A549 (cell line): ENCODE measurements at regions not wholly inside any gene's neighbourhood (a gene's known extent, or its start where the extent isn't known, plus 50 kb on each side); places are given as distances from the start of the nearest gene placed in this dataset.

Experiments
- CEBPB ChIP-seq, 2 experiments: fragments of >200 bp in 1 of 2; sonication (Bioruptor Twin) in 1 of 2; formaldehyde crosslinking in 1 of 2; IDR thresholded peaks; 2 replicates each; pipeline ENCODE4 v1.6.1; 2012 to 2016
- GATA3 ChIP-seq: IDR thresholded peaks from 2 replicates; pipeline ENCODE4 v1.6.1; 2012; ENCODE audit warnings: borderline replicate concordance
- HEYL ChIP-seq: fragments of 250-450 bp; sonication (Bioruptor Pico); IDR thresholded peaks from 2 replicates; pipeline ENCODE4 v1.8.0; 2021; ENCODE audit warnings: mild to moderate bottlenecking, moderate library complexity
- JUN ChIP-seq, 2 experiments: fragments of >200 bp; sonication (Bioruptor Twin); formaldehyde crosslinking; IDR thresholded peaks; 2 replicates in 1 of 2; 3 replicates in 1 of 2; pipeline ENCODE4 v1.6.1; 2016 to 2017
- JUNB ChIP-seq: fragments of >200 bp; sonication (Bioruptor Twin); formaldehyde crosslinking; IDR thresholded peaks from 2 replicates; pipeline ENCODE4 v1.6.1; 2016
- MAZ ChIP-seq: fragments of 150-350 bp; IDR thresholded peaks from 2 replicates; pipeline ENCODE4 v1.6.1; 2014; ENCODE audit warnings: antibody characterized with exemption, low read depth, low read length, borderline replicate concordance
- MYC ChIP-seq: IDR thresholded peaks from 2 replicates; pipeline ENCODE4 v1.6.1; 2012; ENCODE audit warnings: mild to moderate bottlenecking, inconsistent platforms, low read length, improper control_type of control experiment, borderline replicate concordance
- NFE2L2 ChIP-seq: fragments of 150-350 bp; conservative IDR thresholded peaks from 2 replicates; pipeline ENCODE4 v1.6.1; 2014; ENCODE audit warnings: low read length
- POLR2A ChIP-seq: IDR thresholded peaks from 2 replicates; pipeline ENCODE4 v1.6.1; 2012; ENCODE audit warnings: mild to moderate bottlenecking, low read length
- RARB ChIP-seq: fragments of 250-450 bp; sonication (Bioruptor Pico); IDR thresholded peaks from 2 replicates; pipeline ENCODE4 v1.8.0; 2021; ENCODE audit warnings: mild to moderate bottlenecking, moderate library complexity
- REST ChIP-seq: fragments of 200-600 bp; sonication (generic); IDR thresholded peaks from 2 replicates; pipeline ENCODE4 v1.6.1; 2016; ENCODE audit warnings: antibody characterized with exemption, mild to moderate bottlenecking, moderate library complexity
- SMC3 ChIP-seq: fragments of >200 bp; sonication (Bioruptor Twin); formaldehyde crosslinking; IDR thresholded peaks from 3 replicates; pipeline ENCODE4 v1.6.1; 2018; ENCODE audit warnings: inconsistent platforms
- TF ChIP-seq, protein P1 (sequence below): fragments of >200 bp; sonication (Bioruptor Twin); formaldehyde crosslinking; IDR thresholded peaks from 3 replicates; pipeline ENCODE4 v1.5.1; 2016
- TF ChIP-seq, protein P2 (sequence below): IDR thresholded peaks from 2 replicates; pipeline ENCODE4 v1.6.1; 2012

GRCh38 chr10:4254101-4254994, 469.3 kb upstream of the KLF6 start:
- TF ChIP-seq, protein P1, sequence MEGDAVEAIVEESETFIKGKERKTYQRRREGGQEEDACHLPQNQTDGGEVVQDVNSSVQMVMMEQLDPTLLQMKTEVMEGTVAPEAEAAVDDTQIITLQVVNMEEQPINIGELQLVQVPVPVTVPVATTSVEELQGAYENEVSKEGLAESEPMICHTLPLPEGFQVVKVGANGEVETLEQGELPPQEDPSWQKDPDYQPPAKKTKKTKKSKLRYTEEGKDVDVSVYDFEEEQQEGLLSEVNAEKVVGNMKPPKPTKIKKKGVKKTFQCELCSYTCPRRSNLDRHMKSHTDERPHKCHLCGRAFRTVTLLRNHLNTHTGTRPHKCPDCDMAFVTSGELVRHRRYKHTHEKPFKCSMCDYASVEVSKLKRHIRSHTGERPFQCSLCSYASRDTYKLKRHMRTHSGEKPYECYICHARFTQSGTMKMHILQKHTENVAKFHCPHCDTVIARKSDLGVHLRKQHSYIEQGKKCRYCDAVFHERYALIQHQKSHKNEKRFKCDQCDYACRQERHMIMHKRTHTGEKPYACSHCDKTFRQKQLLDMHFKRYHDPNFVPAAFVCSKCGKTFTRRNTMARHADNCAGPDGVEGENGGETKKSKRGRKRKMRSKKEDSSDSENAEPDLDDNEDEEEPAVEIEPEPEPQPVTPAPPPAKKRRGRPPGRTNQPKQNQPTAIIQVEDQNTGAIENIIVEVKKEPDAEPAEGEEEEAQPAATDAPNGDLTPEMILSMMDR, result no peak
- no peak for TF ChIP-seq CEBPB (IDR thresholded peaks at IDR 0.05)
- TF ChIP-seq, protein P2, sequence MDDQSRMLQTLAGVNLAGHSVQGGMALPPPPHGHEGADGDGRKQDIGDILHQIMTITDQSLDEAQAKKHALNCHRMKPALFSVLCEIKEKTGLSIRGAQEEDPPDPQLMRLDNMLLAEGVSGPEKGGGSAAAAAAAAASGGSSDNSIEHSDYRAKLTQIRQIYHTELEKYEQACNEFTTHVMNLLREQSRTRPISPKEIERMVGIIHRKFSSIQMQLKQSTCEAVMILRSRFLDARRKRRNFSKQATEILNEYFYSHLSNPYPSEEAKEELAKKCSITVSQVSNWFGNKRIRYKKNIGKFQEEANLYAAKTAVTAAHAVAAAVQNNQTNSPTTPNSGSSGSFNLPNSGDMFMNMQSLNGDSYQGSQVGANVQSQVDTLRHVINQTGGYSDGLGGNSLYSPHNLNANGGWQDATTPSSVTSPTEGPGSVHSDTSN, result no peak
- TF ChIP-seq MAZ, result no peak
- no peak for TF ChIP-seq NFE2L2
- no peak for TF ChIP-seq REST
- no peak for TF ChIP-seq POLR2A
- TF ChIP-seq RARB, result no peak
- TF ChIP-seq JUN (IDR thresholded peaks at IDR 0.05), result no peak
- TF ChIP-seq HEYL, result no peak
- TF ChIP-seq MYC, result no peak
- no peak for TF ChIP-seq SMC3
- TF ChIP-seq JUNB, result no peak
- TF ChIP-seq GATA3, result no peak
